ENCODE measurements at regions not wholly inside any gene's neighbourhood (a gene's known extent, or its start where the extent isn't known, plus 50 kb on each side); places are given as distances from the start of the nearest gene placed in this dataset.

DNA sequence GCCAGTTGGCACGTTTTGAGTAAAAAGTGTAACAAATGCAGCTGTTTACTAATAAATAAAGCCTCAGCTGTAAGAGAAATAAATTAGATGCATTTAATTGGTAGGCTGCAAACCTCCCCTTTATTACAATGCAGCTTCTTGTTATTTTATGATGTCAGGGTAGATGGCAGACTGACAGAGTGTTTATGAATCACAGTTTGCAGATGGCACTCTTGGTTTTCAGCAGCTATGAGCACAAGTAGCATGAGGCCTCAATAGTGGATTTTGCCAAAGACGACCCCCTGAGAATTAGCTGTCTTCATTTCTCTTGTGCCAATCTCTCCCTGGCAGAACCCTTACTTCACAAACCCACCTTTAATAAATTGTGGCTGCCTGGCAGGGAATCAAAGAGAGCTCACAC is 161.2 kb upstream of the C1orf87 start:
- peaks cover 0 to 4% (median 0%) of the 10 kb centered on the region in 11 experiments; a peak in 1 of 22 replicates for H3K9me3 ChIP-seq (replicated peaks in 1 of 11)
- H3K4me1 ChIP-seq: no peaks in the 10 kb centered on the region
- H3K9ac ChIP-seq: no peak overlapping the region
- H3K27me3 ChIP-seq: no peaks in the 10 kb centered on the region
- no peaks in the 10 kb centered on the region for H4K20me1 ChIP-seq
- H3K4me2 ChIP-seq: no peak overlapping the region
- no peak overlapping the region for H3K27ac ChIP-seq
- no peak for TF ChIP-seq Cebpa-rat (IDR thresholded peaks at IDR 0.05)
- H3K4me3 ChIP-seq: no peak overlapping the region
- H3K36me3 ChIP-seq: no peaks in the 10 kb centered on the region

DNA sequence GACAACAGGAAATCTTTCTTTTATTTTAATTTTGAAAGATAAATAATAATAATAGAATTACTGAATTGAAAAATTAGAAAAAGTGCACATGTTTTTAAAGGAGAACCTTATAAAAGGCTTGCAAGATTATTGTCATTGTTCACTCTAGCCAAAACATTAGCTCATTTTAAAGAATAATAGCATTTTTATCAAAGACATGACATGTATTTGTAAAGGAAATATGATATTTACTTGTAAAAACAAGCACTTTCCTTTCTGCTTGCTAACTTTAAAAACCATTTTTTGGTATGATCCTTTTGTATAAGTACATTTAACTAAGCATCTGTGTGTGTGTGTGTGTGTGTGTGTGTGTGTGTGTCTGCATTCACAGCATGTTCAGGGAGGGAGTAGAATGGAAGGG is 156.3 kb upstream of the C1orf87 start:
- Histone ChIP-seq H3K36me3 (no peaks in the 10 kb centered on the region), H3K4me2 (no peak overlapping the region), H3K9me3 (replicated peaks in 1 of 11) (no peaks in the 10 kb centered on the region), H4K20me1 (no peaks in the 10 kb centered on the region), H3K4me3 (no peak overlapping the region), H3K4me1 (peaks cover 0 to 13% (median 0%) of the 10 kb centered on the region in 10 experiments; a peak in 5 of 20 replicates), H3K9ac (no peak overlapping the region), H3K27me3 (no peaks in the 10 kb centered on the region), H3K27ac (no peak overlapping the region)
- TF ChIP-seq Cebpa-rat (IDR thresholded peaks at IDR 0.05): no peak

DNA sequence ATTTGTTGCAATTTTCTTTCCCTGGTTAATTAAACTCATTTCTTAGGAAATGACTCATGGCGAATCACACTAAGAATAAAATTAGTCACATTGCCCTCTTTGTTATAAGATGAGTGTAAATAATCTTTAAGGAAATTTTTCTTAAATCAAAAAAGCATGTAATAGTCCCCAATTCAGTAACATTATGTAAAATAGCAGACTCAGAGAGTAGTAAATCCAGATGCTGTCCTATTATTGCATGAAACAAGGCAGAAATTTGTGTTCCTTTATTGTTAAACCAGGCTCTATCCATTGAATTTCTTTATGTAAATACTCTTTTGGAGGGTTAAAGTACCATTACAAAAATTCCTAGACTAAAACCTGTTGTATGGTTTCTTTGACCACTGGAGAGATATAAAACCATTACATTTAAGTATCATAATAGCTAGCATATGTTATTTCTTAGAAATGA is 154.5 kb upstream of the C1orf87 start:
- H3K9ac ChIP-seq: no peak overlapping the region
- no peak for TF ChIP-seq Cebpa-rat (IDR thresholded peaks at IDR 0.05)
- H3K4me3 ChIP-seq: no peak overlapping the region
- peaks cover 0 to 13% (median 0%) of the 10 kb centered on the region in 10 experiments; a peak in 5 of 20 replicates for H3K4me1 ChIP-seq
- peak overlapping the region in 4 of 11 experiments; percentile 8 to 21 (median 15); a peak in 3 of 22 replicates for H3K4me2 ChIP-seq
- no peak overlapping the region for H3K27ac ChIP-seq
- H3K27me3 ChIP-seq: no peaks in the 10 kb centered on the region
- H3K9me3 ChIP-seq (replicated peaks in 1 of 11): no peaks in the 10 kb centered on the region
- no peaks in the 10 kb centered on the region for H3K36me3 ChIP-seq
- no peaks in the 10 kb centered on the region for H4K20me1 ChIP-seq

DNA sequence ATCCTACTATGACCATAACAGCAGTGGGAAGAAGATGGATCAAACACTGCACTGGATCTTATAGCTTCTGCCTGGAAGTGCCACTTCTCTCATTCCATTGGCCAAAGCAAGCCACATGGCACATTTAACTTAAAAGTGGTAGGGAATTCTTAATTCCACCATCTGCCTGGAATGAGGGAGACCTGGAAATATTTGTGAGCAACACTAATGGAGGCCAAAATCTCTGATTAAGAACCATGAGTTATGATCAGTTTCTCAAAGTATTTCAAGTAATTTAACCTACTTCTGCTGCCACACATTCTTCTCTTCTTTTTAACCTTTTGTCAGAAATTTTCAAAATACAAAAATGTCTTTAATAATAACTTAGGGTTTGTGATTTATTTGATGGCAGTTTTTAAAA is 154.0 kb upstream of the C1orf87 start:
- Histone ChIP-seq H3K4me1 (peaks cover 0 to 13% (median 0%) of the 10 kb centered on the region in 10 experiments; a peak in 5 of 20 replicates), H4K20me1 (no peaks in the 10 kb centered on the region), H3K27ac (no peak overlapping the region), H3K4me2 (peak overlapping the region in 4 of 11 experiments; percentile 8 to 21 (median 15); a peak in 3 of 22 replicates), H3K9ac (no peak overlapping the region), H3K27me3 (no peaks in the 10 kb centered on the region), H3K36me3 (no peaks in the 10 kb centered on the region), H3K4me3 (no peak overlapping the region), H3K9me3 (replicated peaks in 1 of 11) (no peaks in the 10 kb centered on the region)
- TF ChIP-seq Cebpa-rat (IDR thresholded peaks at IDR 0.05): no peak

DNA sequence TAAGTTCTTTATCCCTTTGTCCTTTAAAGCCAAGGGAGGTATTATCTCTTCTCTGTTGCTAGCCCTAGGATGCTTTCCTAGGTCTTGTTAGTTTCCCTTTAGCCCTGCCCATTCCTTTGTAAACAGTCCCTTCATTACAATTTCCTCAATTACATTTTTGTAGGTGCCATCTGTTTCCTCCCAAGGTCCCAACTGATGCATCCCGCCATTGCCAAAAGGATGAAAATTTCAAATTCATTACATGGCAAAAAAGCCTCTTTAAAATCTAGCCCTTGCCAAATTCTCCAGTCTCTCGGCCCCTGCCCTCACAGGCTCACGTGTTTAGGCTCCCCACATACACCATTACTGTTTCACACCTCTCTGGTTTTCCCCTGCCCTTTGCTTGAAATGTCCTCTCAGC is 151.9 kb upstream of the C1orf87 start:
- Histone ChIP-seq H4K20me1 (no peaks in the 10 kb centered on the region), H3K27me3 (no peaks in the 10 kb centered on the region), H3K9me3 (replicated peaks in 1 of 11) (no peaks in the 10 kb centered on the region), H3K4me1 (peaks cover 0 to 13% (median 0%) of the 10 kb centered on the region in 10 experiments; a peak in 5 of 20 replicates), H3K4me3 (no peak overlapping the region), H3K9ac (no peak overlapping the region), H3K36me3 (no peaks in the 10 kb centered on the region), H3K4me2 (no peak overlapping the region), H3K27ac (no peak overlapping the region)
- TF ChIP-seq Cebpa-rat (IDR thresholded peaks at IDR 0.05): no peak

DNA sequence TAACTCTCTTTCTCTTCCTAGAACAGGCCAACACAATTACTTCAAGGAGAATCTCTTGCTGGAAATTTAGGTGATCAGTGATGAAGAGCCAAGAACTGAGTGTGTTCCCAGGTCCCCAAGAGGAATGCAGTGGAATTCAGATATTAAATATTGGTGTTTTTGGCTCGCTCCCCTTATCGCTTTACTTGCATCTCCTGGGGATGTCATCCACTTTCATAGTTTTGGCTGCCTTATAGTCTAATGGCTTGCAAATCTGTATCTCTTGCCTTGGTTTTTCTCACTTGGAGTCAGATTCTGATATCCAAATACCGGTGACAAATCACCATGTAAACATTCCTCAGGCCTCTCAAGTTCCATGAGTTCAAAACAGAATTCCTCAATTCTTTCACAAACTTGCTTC is 151.0 kb upstream of the C1orf87 start:
- Histone ChIP-seq H3K4me3 (no peak overlapping the region), H4K20me1 (no peaks in the 10 kb centered on the region), H3K9me3 (replicated peaks in 1 of 11) (no peaks in the 10 kb centered on the region), H3K27ac (no peak overlapping the region), H3K9ac (no peak overlapping the region), H3K4me2 (no peak overlapping the region), H3K4me1 (peaks cover 0 to 13% (median 0%) of the 10 kb centered on the region in 10 experiments; a peak in 5 of 20 replicates), H3K27me3 (no peaks in the 10 kb centered on the region), H3K36me3 (no peaks in the 10 kb centered on the region)
- TF ChIP-seq Cebpa-rat (IDR thresholded peaks at IDR 0.05): no peak

DNA sequence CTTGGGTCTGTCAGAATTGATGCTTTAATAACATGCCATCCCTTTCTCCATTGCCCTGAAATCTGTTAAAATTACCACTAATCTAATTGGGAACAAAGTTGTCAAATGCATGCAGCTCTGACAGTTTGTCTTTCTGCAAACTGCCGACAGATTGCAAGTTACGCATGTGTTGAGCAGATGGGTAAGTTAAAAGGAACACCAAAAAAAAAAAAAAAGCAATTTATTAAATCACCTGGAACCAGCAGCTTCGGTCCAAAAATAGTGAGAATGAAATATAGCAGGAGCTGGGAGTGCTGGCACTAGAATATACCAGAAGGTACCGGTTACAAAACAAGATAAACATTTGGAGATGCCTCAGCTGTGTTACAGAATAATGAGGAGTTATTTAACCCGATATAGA is 149.6 kb upstream of the C1orf87 start:
- H3K36me3 ChIP-seq: no peaks in the 10 kb centered on the region
- H3K9me3 ChIP-seq (replicated peaks in 1 of 11): no peaks in the 10 kb centered on the region
- no peaks in the 10 kb centered on the region for H4K20me1 ChIP-seq
- H3K27ac ChIP-seq: no peak overlapping the region
- peaks cover 0 to 8% (median 0%) of the 10 kb centered on the region in 10 experiments; a peak in 5 of 20 replicates for H3K4me1 ChIP-seq
- H3K4me2 ChIP-seq: no peak overlapping the region
- no peak overlapping the region for H3K9ac ChIP-seq
- TF ChIP-seq Cebpa-rat (IDR thresholded peaks at IDR 0.05): no peak
- H3K4me3 ChIP-seq: no peak overlapping the region
- no peaks in the 10 kb centered on the region for H3K27me3 ChIP-seq

DNA sequence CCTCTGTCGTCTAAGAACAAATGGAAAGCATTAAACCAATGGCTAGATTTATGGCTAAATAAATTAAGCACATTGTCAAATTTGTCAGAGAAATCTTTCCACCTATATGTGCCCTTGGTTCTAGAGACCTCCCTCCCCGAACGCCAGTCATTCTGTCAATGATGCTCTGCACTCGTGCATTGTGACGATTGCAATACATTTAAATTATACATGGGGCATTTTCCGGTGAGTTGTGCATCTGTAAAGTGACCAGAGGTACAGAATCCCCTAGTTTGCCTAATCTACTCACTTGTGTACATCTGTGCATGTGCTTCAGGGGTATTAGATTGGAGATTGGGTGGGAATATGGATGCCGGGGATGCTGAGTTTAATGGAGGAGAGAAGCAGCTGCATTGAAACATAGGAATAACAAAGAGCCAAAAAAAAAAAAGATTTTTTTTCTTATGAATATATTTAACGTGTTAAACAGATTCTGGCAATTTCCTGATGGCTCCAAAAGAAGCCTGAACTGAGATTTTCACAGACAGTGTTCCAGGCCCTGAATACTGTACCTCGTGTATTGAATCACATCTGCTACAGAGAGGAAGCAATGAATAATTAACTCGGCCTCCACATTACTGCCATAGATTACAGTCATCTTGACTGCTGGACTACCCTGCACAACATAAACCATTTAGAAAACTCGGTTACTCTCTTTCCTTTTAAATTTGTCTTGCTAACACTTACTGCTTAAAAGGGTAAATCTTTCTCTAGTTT is 149.0 kb upstream of the C1orf87 start:
- no peaks in the 10 kb centered on the region for H4K20me1 ChIP-seq
- peaks cover 0 to 2% (median 0%) of the 10 kb centered on the region in 10 experiments; a peak in 4 of 20 replicates for H3K4me1 ChIP-seq
- no peak overlapping the region for H3K27ac ChIP-seq
- TF ChIP-seq Cebpa-rat (IDR thresholded peaks at IDR 0.05): no peak
- no peak overlapping the region for H3K4me3 ChIP-seq
- no peaks in the 10 kb centered on the region for H3K27me3 ChIP-seq
- H3K4me2 ChIP-seq: no peak overlapping the region
- H3K9ac ChIP-seq: no peak overlapping the region
- no peaks in the 10 kb centered on the region for H3K36me3 ChIP-seq
- H3K9me3 ChIP-seq (replicated peaks in 1 of 11): no peaks in the 10 kb centered on the region

DNA sequence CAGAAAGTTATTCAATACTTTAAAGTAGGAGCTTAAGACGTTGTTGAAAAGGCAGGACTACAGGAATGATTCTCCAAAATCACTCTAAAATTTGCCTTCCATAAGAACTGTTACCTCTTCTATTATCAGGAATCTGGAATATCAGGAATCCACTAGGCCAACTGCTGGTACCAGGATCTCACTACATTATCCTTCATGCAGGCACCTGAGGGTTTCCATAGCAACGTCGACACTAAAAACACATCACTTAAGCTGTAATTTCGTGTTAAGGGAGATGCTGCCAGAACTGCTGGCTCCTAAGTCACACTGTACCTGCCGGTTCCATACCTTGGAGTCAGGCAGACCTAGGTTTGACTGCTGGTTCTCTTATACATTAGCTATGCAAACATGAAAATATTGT is 139.7 kb upstream of the C1orf87 start:
- H3K4me1 ChIP-seq: no peaks in the 10 kb centered on the region
- H3K4me2 ChIP-seq: no peak overlapping the region
- no peaks in the 10 kb centered on the region for H3K27me3 ChIP-seq
- no peaks in the 10 kb centered on the region for H4K20me1 ChIP-seq
- H3K27ac ChIP-seq: no peak overlapping the region
- no peak overlapping the region for H3K9ac ChIP-seq
- H3K36me3 ChIP-seq: no peaks in the 10 kb centered on the region
- peaks cover 3 to 16% (median 7%) of the 10 kb centered on the region in 11 experiments; a peak in 14 of 22 replicates for H3K9me3 ChIP-seq (replicated peaks in 1 of 11)
- TF ChIP-seq Cebpa-rat (IDR thresholded peaks at IDR 0.05): no peak
- no peak overlapping the region for H3K4me3 ChIP-seq

DNA sequence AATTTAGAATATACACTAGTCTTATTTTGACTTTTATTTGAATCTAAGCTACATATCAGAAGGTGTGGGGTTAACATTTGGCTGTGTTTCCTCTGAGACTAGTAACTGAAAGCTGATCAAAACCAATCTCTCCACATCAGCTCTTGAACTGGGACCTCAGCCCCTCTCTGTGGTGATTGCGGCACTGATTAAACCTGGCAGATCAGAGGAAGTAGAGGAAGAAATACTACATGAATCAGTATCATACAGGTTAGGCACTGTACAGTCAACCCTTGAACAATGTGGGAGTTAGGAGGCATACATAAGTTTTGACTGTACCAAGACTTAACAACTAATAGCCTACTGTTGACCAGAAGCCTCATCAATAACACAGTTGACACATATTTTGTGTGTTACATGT is 122.5 kb upstream of the C1orf87 start:
- peaks cover 0 to 42% (median 8%) of the 10 kb centered on the region in 10 experiments; a peak in 9 of 20 replicates for H3K4me1 ChIP-seq
- no peaks in the 10 kb centered on the region for H4K20me1 ChIP-seq
- H3K27ac ChIP-seq: no peak overlapping the region
- no peaks in the 10 kb centered on the region for H3K27me3 ChIP-seq
- H3K4me3 ChIP-seq: no peak overlapping the region
- no peak overlapping the region for H3K4me2 ChIP-seq
- peaks cover 0 to 6% (median 0%) of the 10 kb centered on the region in 11 experiments; a peak in 2 of 22 replicates for H3K36me3 ChIP-seq
- no peak overlapping the region for H3K9ac ChIP-seq
- no peak for TF ChIP-seq Cebpa-rat (IDR thresholded peaks at IDR 0.05)
- H3K9me3 ChIP-seq (replicated peaks in 1 of 11): peaks cover 8 to 54% (median 27%) of the 10 kb centered on the region in 11 experiments
